ENCODE measurements at regions not wholly inside any gene's neighbourhood (a gene's known extent, or its start where the extent isn't known, plus 50 kb on each side); places are given as distances from the start of the nearest gene placed in this dataset.
A peak's percentile ranks its signal among the peaks of the same experiment; 100 is the strongest.
"Not testable (repeated sequence)": the region's sequence is repeated elsewhere in the genome, so short reads cannot be mapped to it uniquely, and the experiment has no call there.

- intact Hi-C loops (cut with DNase I) = no loop called here
- Histone ChIP-seq H3K4me1 (no peaks in the 10 kb centered on the region), H3K27me3 (peaks cover 0 to 78% of the 10 kb centered on the region in 2 donors), H3K9me3 (no peaks in the 10 kb centered on the region), H3K4me3 (no peak overlapping the region), H3K27ac (no peak overlapping the region), H3K36me3 (no peaks in the 10 kb centered on the region)
- no peak for TF ChIP-seq CTCF (IDR thresholded peaks at IDR 0.05)
- DNase-seq (no peak), ATAC-seq (no peak)
These were observed 153.0 kb upstream of the SALL3 start for GRCh38 chr18:78826631-78827030.

DNA sequence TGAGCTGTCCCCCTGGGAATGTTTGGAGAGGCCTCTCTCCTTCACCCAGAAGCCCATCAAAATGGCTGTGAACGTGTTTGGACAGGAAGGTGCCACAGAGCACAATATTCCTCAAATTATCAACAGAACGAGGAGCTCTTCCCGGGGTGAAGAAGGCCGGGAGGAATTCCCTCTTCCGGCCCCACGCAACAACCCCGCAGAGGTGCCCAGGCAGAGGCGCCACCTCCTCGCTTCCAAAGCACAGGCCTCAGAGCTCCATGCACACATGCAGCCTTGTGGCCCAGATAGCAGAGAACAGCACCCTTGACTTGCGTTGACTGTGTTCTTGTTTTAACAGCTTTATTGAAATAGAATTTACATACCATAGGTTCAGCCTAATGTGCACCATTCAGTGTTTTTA lies 152.5 kb upstream of the SALL3 start:
- Histone ChIP-seq H3K36me3 (no peaks in the 10 kb centered on the region), H3K4me1 (no peaks in the 10 kb centered on the region), H3K4me3 (no peak overlapping the region), H3K27ac (no peak overlapping the region), H3K27me3 (peaks cover 0 to 73% of the 10 kb centered on the region in 2 donors), H3K9me3 (no peaks in the 10 kb centered on the region)
- intact Hi-C loops (cut with DNase I) = no loop called here
- DNase-seq (peak in 1 of 4 donors; percentile 53), ATAC-seq (no peak)
- no peak for TF ChIP-seq CTCF (IDR thresholded peaks at IDR 0.05)

GRCh38 chr18:78828131-78828530 lies 151.5 kb upstream of the SALL3 start:
- no peak overlapping the region for H3K4me3 ChIP-seq
- H3K27ac ChIP-seq = no peak overlapping the region
- no peak for ATAC-seq
- no peak for TF ChIP-seq CTCF (IDR thresholded peaks at IDR 0.05)
- H3K27me3 ChIP-seq = peaks cover 0 to 66% of the 10 kb centered on the region in 2 donors
- no peak for DNase-seq
- no peaks in the 10 kb centered on the region for H3K4me1 ChIP-seq
- intact Hi-C loops (cut with DNase I) = no loop called here
- H3K36me3 ChIP-seq = no peaks in the 10 kb centered on the region
- H3K9me3 ChIP-seq = no peaks in the 10 kb centered on the region

GRCh38 chr18:78829026-78829425 lies 150.6 kb upstream of the SALL3 start:
- H3K36me3 ChIP-seq; H3K4me1 ChIP-seq; ATAC-seq; H3K4me3 ChIP-seq; H3K27ac ChIP-seq; H3K9me3 ChIP-seq; intact Hi-C loops (cut with DNase I): not testable (repeated sequence)
- peaks cover 0 to 61% of the 10 kb centered on the region in 2 donors for H3K27me3 ChIP-seq
- peak in 1 of 4 donors; percentile 39 for DNase-seq

- Histone ChIP-seq H3K36me3 (no peaks in the 10 kb centered on the region), H3K27ac (no peak overlapping the region), H3K4me3 (no peak overlapping the region), H3K9me3 (no peaks in the 10 kb centered on the region), H3K27me3 (peaks cover 0 to 50% of the 10 kb centered on the region in 2 donors), H3K4me1 (no peaks in the 10 kb centered on the region)
- DNase-seq = no peak
- intact Hi-C loops (cut with DNase I) = no loop called here
- TF ChIP-seq CTCF (IDR thresholded peaks at IDR 0.05) = no peak
- no peak for ATAC-seq
These were observed 149.5 kb upstream of the SALL3 start for GRCh38 chr18:78830161-78830560.

GRCh38 chr18:78830826-78831225 lies 148.8 kb upstream of the SALL3 start:
- Histone ChIP-seq H3K4me3 (no peak overlapping the region), H3K36me3 (no peaks in the 10 kb centered on the region), H3K27me3 (peaks cover 0 to 45% of the 10 kb centered on the region in 2 donors), H3K27ac (no peak overlapping the region), H3K4me1 (no peaks in the 10 kb centered on the region), H3K9me3 (no peaks in the 10 kb centered on the region)
- ATAC-seq (no peak), DNase-seq (peak in 1 of 4 donors; percentile 48)
- TF ChIP-seq CTCF (IDR thresholded peaks at IDR 0.05) = no peak
- intact Hi-C loops (cut with DNase I) = no loop called here

All from left lung (tissue), 4 donors.